ENCODE measurements at regions not wholly inside any gene's neighbourhood (a gene's known extent, or its start where the extent isn't known, plus 50 kb on each side); places are given as distances from the start of the nearest gene placed in this dataset.

DNA sequence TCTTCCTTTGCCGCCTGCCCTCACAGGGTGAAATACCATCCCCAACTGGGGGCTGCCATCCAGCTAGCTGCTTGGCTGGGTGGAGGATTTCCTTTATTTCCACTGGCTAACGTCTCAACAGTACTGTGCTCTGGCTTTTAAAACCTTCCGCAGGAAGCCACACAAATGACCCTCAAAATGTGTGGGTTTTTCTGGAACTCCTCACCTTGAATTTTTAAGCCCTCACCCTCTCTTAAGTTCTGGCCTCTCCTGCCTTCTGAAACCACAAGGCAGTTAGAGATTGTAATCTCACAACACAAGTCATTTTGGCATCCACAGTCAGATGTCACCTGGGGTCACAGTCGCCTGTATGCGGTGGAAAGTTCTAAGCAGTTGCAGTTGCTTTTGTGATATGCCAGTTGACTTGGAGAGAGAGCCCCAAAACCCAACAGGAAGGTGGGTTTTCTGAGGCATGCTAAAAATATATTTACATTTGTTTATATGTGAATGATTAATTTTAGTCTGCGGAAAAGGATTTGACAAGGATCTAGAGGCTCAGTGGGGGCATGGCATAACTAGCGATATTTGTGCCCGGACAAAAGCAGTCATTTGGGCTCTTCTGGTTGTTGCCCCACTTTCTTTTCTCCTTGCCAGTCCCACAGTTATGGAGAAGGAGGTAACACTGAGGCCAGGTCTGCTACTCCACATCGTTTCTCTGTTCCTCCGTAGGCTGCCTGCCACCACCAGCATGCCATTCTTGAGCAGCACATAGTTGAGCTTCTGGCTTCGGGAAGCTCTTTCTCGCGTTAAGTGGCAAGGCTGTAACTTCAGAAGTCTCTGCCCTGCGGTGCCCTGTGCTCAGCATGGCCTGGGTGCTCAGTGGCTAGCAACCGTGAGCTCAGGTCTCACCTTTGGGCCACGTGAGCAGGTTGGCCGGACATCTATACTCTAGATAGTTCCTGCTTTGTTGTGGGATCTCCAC is 335.3 kb downstream of the CD83 start:
- DNase-seq (ENCODE audit: low read depth in 2 of 3, low spot score in 2 of 3), result peak in 2 of 3 experiments; percentile 25 to 47

DNA sequence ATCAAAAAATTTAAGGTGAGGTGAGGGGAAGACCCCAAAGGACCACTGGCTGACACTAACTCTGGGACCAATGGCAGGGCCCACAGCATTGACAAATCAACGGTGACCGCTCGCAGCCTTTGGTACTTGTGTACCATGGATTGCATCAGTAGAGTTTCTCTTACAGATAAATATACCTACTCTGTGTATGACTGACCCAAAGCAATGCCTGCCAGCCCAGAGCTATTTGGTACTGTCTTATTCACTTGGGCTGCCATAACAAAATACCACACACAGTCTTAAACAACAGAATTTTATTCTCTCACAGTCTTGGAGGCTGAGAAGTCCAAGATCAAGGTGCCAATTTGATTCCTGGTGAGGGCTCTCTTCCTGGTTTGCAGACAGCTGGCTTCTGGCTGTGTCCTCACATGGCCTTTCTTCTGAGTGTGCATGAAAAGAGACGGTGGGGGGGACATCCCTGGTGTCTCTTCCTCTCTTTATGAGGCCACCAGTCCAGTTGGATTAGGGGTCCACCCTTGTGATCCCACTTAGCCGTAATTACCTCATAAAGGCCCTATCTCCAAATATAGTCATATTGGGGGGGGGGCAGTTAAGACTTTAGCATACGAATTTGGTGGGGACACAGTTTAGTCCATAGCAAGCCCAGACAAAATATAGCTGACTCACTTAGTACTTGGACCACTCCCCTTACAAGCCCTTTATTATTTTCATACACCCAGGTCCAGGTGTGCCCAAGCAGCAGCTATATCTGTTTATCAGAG is 336.3 kb downstream of the CD83 start:
- no peak for DNase-seq (ENCODE audit: low read depth in 2 of 3, low spot score in 2 of 3)

DNA sequence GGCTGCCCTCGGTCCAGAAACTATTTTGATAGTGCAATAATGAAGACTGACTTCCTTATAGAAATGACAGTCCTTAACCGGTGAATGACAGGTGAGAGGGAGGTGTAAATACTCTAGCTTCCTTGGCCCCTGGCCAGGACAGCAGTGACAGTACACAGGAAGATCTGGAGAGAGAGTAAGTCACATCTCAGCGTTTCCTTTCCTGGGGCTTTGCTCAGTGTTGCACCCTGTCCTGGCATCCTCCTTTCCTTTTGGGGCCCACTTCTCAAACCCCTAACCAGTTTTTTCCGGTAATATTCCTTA is 336.9 kb downstream of the CD83 start:
- no peak for DNase-seq (ENCODE audit: low read depth in 2 of 3, low spot score in 2 of 3)

DNA sequence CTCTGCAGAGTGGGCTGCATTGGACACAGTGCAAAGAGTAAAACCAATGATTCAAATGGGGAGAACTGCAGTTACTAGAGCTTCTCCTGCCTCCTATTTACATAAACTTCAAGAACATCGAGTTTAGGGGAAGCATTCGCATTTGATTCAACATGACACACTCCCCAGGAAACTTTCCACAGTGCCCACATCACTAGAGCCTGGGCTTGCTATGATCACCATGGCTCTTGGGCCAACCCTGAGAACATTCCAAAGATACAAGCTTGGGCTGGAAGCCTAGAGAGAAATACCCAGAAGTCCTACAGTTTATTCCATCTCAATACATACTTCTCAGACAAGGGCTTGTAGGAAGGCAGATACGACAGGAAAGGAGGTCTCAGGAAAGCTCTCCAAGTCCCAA is 337.9 kb downstream of the CD83 start:
- DNase-seq (ENCODE audit: low read depth in 2 of 3, low spot score in 2 of 3), result no peak

DNA sequence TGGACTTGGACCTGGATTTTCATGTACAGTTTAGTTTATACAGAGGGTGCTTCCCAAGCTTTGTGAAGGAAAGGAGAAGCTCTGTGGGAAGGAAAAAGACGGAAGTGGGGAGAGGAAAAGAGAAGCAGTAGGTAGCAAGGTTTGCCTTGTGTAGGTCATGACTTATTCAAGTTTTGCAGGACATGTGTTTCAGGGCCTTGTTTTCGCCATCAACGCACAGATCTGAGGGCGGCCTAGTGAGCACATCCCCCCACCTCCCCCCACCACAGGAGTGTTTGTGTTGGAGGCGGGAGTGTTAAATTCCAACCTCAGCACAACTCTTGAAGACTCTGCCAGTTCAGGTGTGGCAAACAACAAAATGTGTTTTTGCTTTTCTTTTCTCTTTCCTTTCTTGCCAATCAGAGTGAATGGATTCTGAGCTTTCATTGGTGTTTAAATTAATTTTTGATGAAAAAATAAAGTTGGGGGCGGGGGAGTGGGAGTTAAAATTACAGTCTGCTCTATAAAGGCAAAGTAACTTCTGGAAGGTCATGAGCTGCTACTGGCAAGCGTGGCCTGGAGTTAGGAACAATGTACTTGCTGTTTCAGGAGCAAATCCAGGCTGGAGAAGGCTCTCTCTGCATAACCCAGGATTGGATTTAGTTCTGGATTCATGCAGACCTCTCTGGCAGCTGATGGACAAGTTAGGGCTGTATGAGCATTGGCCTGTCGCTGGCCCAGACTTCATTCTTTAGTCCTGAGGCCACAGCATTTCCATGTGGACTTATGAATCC is 338.5 kb downstream of the CD83 start:
- no peak for DNase-seq (ENCODE audit: low read depth in 2 of 3, low spot score in 2 of 3)

DNA sequence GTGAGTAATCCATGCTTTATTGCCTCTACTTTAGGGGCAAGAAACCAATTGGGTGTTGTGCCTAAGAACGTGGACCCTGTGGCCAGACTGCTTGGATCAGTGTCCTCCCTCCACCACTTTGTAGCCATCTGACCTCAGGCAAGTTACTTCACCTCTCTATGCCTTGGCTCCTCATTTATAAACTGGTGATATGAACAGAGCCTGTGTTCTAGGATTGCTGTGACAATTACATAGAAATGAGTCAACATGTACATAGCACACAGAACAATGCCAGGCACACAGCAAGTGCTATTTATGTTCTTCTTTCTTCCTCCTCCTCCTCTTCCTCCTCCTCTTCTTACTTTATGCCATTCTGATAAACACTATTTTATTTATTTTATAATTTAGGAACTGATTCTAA is 339.4 kb downstream of the CD83 start:
- DNase-seq (ENCODE audit: low read depth in 2 of 3, low spot score in 2 of 3), result no peak

DNA sequence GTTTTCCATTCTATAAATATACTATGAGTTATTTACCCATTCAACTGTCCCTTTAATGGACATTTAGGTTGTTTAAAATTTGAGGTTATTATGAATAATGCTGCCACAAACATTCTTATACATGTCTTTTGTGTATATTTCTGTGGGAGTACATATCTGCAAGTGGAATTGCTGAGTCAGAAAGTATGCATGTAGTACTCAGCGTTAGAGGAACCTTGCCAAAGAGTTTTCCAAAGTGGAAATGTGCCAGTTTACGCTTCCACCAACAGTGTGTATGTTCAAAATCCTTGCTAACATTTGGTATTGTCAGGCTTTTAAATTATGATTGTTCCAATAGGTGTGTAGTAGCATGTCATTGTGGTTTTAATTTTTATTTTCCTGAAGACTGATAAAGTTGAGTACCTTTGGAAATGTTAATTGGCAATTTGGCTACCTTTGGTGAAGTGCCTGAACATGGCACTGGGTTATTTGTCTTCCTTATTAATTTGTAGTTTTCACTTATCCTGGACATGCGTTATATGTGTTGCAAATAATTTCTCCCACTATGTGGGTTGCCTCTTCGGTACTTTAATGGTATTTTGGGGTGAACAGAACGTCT is 341.2 kb downstream of the CD83 start:
- DNase-seq (ENCODE audit: low read depth in 2 of 3, low spot score in 2 of 3), result no peak

DNA sequence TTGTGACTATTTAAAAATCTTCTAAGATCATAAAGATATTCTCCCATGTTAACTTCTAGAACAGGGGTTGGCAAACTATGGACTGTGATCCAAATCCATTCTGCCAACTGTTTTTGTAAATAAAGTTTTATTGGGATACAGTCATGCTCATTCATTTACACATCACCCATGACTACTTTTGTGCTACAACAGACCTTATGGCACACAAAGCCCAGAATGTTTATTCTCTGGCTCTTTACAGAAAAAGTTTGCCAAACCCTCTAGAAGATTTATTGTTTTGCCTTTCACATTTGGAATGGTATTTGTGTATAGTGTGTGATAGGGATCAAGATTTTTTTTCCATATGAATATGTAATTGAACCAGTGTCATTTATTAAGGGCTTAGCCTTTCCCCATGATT is 341.7 kb downstream of the CD83 start:
- DNase-seq (ENCODE audit: low read depth in 2 of 3, low spot score in 2 of 3), result no peak

DNA sequence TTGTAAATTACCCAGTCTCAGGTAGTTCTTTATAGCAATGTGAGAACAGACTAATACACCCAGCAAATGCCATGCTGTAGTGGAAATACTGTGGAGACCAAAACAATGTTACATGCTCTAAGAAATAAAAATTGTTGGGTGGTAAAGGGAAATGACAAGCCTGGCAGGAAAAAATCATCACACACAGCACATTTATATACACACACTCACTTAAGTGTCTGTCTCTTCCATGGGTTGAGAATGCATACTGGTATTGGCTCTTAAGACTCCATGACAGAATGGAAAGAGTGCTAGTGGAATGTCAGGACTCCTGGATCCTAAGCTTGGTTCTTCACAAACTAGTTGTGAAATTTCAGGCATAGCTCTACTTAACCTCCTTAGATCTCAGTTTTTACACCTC is 343.0 kb downstream of the CD83 start:
- DNase-seq (ENCODE audit: low read depth in 2 of 3, low spot score in 2 of 3), result no peak

DNA sequence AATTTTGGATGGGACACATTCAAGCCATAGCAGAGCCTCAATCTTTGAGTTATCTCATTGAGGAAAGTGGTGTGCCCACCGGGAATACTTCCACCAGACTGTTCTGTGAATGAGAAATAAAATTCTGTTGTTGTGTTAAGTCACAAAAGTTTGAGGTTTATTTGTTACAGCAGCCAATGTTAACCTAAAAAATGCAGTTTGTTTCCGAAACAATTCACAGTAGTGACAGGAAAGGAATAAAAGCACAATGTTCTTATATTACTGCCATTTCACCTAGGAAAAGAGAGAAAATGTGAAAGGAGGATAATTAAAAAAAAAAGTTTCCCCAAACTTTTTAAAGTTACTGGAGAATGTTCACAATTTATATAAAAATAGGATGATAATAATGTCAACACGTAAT is 344.6 kb downstream of the CD83 start:
- no peak for DNase-seq (ENCODE audit: low read depth in 2 of 3, low spot score in 2 of 3)

DNA sequence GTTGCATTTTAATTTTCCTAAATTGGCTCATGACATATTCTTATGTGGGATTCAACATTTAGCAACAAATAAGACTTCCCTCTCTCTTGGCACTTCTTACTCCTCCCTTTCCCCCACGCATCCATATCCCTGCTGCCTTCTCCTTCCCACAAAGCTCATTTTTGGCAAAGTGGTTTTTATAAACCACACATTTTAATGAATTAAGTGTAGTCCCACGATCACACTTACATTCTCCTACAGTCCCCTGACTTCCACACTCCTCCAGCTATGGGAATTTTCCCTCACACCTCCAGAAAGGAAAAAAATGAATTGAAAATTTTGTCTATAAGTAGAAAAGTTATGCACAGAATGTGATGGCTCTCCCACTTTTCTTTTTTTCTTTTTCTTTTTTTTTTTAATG is 345.0 kb downstream of the CD83 start:
- DNase-seq (ENCODE audit: low read depth in 2 of 3, low spot score in 2 of 3), result no peak

DNA sequence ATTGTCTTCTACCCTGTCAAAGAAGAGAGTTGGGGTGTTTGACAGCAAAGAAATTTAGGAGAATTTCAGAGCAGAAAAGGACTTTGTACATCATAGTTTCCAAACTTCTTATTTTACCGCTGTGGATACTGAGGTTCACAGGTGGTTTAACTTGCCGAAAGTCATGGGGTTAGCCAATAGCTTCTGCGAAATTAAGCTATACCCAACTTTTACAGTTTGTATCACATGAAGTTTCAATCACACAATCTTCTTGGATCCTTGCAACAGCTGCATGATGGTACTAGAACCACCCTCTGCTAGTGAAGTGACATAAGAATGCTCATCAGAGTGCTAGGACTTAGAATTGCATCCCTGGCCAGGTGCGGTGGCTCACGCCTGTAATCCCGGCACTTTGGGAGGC is 345.5 kb downstream of the CD83 start:
- no peak for DNase-seq (ENCODE audit: low read depth in 2 of 3, low spot score in 2 of 3)

DNA sequence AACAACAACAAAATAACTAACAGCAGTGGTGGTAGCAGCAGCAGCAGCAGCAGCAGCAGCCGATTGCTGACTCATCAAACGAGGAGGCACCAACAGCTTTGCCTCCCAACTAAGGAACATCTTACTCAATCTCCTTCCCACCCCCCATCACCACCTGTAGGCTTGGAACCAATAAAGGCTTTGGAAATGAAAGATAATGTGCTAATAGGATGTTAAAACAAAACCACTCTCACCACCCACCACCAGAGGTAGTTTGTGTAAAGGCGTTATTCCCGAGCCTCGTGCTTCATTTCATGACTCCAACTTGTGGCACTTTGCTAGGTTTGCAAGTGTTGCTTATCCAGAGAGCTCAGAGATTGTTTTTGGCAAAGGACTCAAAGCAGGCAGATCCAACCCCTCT is 346.5 kb downstream of the CD83 start:
- no peak for DNase-seq (ENCODE audit: low read depth in 2 of 3, low spot score in 2 of 3)

DNA sequence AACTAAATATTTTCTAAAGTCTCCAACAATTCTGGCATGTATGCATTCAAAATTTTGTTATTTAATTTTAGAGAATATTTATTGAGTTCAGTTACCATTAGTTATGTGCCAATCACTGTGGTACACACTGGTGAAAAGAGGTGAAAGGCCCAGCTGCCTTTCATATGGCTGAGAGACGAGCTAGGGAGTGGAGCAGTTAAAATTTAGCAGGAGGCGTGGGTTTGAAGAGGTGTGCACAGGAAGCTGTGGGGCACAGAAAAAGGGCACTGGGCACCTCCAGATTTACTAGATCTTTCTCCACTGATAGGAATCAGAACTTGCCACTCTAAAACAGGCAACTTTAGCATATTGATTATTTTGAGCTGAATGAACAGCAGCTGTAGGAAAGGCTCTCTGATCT is 347.1 kb downstream of the CD83 start:
- no peak for DNase-seq (ENCODE audit: low read depth in 2 of 3, low spot score in 2 of 3)

DNA sequence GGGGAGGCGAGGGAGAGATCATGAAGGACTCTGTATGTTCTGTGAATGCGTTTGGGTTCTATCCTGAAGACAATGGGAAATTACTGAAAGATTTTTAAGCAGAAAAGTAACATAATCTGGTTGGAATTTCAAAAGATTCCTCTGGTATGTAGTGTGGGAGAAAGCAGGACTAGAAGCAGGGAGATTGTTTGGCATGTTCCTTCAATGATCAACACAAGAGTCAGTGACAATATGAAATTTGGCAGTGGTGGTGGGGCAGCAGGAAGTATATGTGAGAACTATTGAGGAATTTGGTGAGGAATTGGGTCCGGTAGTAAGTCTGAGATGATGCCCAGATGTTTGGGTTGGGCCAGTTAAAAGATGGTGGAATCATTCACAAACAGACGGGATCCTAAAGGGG is 348.7 kb downstream of the CD83 start:
- DNase-seq (ENCODE audit: low read depth in 2 of 3, low spot score in 2 of 3), result no peak

DNA sequence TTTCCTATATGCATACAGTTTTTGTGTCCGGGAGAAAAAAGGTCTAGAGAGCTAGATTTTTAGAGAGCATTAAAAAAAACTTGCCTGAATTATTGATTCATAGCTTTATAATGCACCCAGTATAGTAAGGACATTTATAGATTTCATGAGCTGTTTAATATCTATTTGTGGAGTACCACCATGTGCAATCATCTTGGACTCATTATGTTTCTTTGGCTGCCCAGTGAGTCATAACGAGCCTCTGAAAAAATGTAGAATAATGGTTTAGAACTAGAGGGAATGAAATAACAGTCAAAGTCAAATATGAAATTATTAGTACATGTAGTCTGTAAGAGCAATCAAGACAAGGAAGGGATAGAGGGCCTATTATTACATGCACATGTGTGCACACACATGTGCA is 350.0 kb downstream of the CD83 start:
- DNase-seq (ENCODE audit: low read depth in 2 of 3, low spot score in 2 of 3), result no peak

DNA sequence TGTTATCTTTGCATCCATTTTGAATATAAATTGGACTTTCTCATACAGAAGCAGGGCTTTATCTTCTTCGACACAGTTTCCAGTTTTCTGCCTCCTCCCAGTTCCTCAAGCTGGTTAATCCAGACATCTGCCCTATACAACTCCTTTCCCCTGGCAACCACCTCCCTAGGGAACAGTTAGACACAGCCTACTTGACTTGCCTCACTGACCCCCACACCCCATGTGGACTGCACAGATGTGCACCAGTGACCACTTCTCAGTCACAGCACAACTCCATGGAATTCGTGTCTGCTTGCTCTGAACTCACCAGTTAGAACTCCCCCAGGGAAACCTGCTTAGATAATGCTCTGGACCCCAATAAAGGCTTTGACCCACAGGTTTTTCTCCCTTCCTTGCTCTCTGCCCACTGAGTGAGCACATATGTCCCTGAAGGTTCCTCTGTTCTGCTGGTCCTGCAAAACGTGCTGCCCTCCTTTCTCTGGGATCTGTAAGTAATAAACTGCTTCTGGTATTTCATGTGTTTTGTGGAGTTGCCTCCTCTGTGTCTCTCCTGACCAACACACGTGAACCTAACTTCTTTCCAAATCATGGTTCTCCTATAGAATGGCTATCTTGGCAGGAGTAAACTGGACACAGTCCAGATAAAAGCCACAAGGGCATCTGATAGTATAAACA is 351.2 kb downstream of the CD83 start:
- DNase-seq (ENCODE audit: low read depth in 2 of 3, low spot score in 2 of 3), result no peak

DNA sequence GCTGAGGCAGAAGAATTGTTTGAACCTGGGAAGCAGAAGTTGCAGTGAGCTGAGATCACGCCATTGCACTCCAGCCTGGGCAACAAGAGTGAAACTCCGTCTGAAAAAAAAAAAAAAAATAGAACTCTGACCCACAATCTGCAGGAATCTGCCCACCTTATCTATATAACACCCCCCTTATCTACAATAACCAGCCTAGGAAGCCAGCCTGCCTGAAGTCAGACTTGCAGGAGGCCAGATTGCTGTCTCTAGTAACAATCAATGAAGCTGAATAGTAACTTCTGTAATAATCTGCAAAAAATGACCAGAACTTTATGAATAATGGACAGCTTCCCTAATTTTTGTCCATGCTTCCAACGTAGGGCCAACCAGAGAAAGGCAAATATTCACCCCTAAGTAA is 352.5 kb downstream of the CD83 start:
- DNase-seq (ENCODE audit: low read depth in 2 of 3, low spot score in 2 of 3), result no peak

DNA sequence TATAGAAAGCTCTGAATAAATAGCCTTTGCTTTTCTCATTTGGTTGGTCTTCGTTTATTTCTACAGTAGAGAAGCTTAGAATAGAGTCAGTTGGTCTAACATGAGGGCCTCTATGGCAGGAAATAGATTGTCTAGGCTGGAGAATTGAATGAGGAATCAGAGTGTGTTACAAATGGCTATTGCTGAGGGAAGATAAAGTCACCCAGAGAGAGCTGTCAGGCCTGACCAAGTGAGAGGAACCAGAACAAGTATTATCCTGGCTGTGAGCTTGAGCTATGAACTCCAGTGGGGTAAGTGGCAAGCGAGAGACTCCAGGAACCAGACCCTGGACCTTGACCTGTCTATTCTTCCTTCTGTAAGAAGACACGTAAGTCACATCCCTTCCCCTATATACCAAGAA is 353.1 kb downstream of the CD83 start:
- DNase-seq (ENCODE audit: low read depth in 2 of 3, low spot score in 2 of 3), result no peak

DNA sequence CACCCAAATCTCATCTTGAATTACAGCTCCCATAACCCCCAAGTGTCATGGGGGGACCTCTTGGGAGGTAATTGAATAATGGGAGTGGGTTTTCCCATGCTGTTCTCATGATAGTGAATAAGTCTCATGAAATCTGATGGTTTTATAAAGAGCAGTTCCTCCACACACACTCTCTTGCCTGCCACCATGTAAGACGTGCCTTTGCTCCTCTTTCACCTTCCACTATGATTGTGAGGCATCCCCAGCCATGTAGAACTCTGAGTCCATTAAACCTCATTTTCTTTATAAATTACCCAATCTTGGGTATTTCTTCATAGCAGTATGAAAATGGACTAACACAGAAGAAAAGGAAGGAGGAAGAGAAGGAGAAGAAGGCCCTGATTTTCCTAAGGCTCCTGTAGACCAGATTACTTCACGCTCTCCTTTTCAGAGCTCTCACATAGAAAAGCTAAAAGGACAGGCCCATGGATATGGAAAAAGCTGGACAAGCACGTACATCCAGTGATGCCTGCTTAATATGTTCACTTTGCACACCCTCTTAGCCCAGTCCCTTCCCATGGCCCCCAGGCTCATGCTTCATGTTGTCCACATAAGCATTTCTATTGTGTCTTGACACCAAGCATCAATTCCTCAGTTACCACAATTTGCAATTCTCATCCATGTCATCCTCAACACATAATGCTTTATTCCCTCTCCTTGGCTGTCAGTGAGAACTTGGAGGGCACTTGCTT is 354.8 kb downstream of the CD83 start:
- no peak for DNase-seq (ENCODE audit: low read depth in 2 of 3, low spot score in 2 of 3)
